ENCODE measurements at regions not wholly inside any gene's neighbourhood (a gene's known extent, or its start where the extent isn't known, plus 50 kb on each side); places are given as distances from the start of the nearest gene placed in this dataset.

DNA sequence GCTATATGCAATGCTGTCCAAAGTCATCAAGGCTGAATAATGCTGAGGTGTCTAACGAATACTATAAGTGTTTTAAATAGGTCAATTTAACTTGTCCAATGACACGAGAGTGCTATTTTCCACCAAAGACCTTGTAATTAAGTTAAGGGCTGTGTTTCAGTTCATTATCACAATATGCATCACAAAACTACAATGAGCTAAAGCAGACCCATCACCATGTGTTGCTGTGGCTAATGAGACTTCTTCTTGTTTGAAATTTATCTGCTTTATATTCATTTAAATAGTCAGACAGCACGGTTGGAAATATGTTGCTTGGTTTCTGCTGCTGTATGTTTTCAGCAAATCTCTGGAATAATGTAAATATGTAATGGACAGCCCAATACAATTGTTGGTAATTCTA, 292.5 kb upstream of the VSTM2A start:
- TF ChIP-seq, protein P1, sequence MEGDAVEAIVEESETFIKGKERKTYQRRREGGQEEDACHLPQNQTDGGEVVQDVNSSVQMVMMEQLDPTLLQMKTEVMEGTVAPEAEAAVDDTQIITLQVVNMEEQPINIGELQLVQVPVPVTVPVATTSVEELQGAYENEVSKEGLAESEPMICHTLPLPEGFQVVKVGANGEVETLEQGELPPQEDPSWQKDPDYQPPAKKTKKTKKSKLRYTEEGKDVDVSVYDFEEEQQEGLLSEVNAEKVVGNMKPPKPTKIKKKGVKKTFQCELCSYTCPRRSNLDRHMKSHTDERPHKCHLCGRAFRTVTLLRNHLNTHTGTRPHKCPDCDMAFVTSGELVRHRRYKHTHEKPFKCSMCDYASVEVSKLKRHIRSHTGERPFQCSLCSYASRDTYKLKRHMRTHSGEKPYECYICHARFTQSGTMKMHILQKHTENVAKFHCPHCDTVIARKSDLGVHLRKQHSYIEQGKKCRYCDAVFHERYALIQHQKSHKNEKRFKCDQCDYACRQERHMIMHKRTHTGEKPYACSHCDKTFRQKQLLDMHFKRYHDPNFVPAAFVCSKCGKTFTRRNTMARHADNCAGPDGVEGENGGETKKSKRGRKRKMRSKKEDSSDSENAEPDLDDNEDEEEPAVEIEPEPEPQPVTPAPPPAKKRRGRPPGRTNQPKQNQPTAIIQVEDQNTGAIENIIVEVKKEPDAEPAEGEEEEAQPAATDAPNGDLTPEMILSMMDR (IDR thresholded peaks at IDR 0.05): no peak
- TF ChIP-seq POLR2AphosphoS5 (IDR thresholded peaks at IDR 0.05) (no peak), EP300 (IDR thresholded peaks at IDR 0.05) (no peak), POLR2A (IDR thresholded peaks at IDR 0.05) (no peak)
- Histone ChIP-seq H3K4me3 (no peak overlapping the region), H3K9me3 (no peaks in the 10 kb centered on the region), H3K4me1 (no peaks in the 10 kb centered on the region), H3K27me3 (no peaks in the 10 kb centered on the region), H3K36me3 (no peaks in the 10 kb centered on the region), H3K27ac (no peak overlapping the region)
- peak in 1 of 2 donors; percentile 4 for DNase-seq
- 60 to 83% (median 76%) methylated on average over 3 of the region's 3 CpGs for WGBS, 5 donors
- intact Hi-C loops (cut with DNase I; ENCODE audit: low total_unique reads): loop anchor here (10.0 kb wide), 1 partner anchor 85 kb away; no protein-coding TSS in a partner anchor

DNA sequence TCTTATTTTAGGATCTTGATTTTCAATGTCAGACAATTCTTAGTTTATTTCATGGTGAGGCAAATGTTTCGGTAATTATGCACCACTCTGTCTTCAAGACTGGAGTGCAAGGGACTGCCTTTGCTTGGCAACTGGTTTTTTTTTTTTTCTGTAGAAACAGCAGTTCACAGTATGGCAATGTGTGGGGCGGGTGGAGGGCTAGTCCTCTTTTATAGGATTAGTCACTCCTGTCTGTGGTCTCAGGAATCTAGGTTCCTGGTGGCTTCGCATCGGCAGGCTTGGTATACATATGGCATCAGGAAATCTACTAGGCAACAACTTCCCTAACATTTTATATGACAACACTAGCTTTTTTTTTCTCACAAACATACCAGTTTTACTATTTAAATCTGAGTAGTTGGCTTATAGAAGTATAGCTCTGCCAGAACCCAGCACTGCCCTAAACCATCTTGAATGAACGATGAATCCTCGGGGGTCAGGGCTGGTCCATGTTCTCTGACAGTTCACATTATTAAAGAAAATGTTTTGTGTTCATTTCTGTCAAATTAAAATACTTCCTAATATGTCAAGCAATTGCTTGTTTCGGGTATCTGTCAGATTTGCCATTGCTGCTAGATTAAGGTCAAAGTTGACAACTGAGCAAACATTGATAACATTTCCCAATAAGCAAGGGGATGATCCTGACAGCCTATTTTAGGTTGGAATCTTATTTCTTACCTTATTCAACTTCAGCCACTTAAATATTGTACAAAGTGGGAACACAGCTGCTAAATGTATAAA, 289.7 kb upstream of the VSTM2A start:
- no peaks in the 10 kb centered on the region for H3K9me3 ChIP-seq
- H3K4me1 ChIP-seq: no peaks in the 10 kb centered on the region
- no peaks in the 10 kb centered on the region for H3K36me3 ChIP-seq
- no peak overlapping the region for H3K4me3 ChIP-seq
- no peak for DNase-seq
- WGBS, 5 donors: 64 to 73% (median 69%) methylated on average over 7 of the region's 7 CpGs
- no peak overlapping the region for H3K27ac ChIP-seq
- intact Hi-C loops (cut with DNase I; ENCODE audit: low total_unique reads): no loop called here
- TF ChIP-seq POLR2AphosphoS5 (IDR thresholded peaks at IDR 0.05): no peak
- TF ChIP-seq, protein P1 (IDR thresholded peaks at IDR 0.05): no peak
- TF ChIP-seq EP300 (IDR thresholded peaks at IDR 0.05): no peak
- TF ChIP-seq POLR2A (IDR thresholded peaks at IDR 0.05): no peak
- H3K27me3 ChIP-seq: no peaks in the 10 kb centered on the region

- DNase-seq: no peak
- H3K4me3 ChIP-seq: no peak overlapping the region
- intact Hi-C loops (cut with DNase I; ENCODE audit: low total_unique reads): no loop called here
- H3K27me3 ChIP-seq: no peaks in the 10 kb centered on the region
- TF ChIP-seq POLR2AphosphoS5 (IDR thresholded peaks at IDR 0.05) (no peak), EP300 (IDR thresholded peaks at IDR 0.05) (no peak), POLR2A (IDR thresholded peaks at IDR 0.05) (no peak)
- TF ChIP-seq, protein P1 (IDR thresholded peaks at IDR 0.05): no peak
- no peaks in the 10 kb centered on the region for H3K4me1 ChIP-seq
- H3K36me3 ChIP-seq: no peaks in the 10 kb centered on the region
- H3K9me3 ChIP-seq: no peaks in the 10 kb centered on the region
- H3K27ac ChIP-seq: no peak overlapping the region
- WGBS, 5 donors: 37 to 56% (median 52%) methylated on average over 5 of the region's 5 CpGs
Measured at GRCh38 chr7:54253036-54253373, 289.2 kb upstream of the VSTM2A start.

GRCh38 chr7:54255242-54255641, 286.9 kb upstream of the VSTM2A start:
- Histone ChIP-seq H3K36me3 (no peaks in the 10 kb centered on the region), H3K27ac (no peak overlapping the region), H3K4me3 (no peak overlapping the region), H3K27me3 (no peaks in the 10 kb centered on the region), H3K9me3 (peaks cover 0 to 11% (median 0%) of the 10 kb centered on the region in 4 donors), H3K4me1 (no peaks in the 10 kb centered on the region)
- 42 to 70% (median 60%) methylated on average over 1 of the region's 1 CpG for WGBS, 5 donors
- no peak for TF ChIP-seq POLR2AphosphoS5 (IDR thresholded peaks at IDR 0.05)
- no peak for TF ChIP-seq EP300 (IDR thresholded peaks at IDR 0.05)
- TF ChIP-seq, protein P1 (IDR thresholded peaks at IDR 0.05): no peak
- no peak for TF ChIP-seq POLR2A (IDR thresholded peaks at IDR 0.05)
- intact Hi-C loops (cut with DNase I; ENCODE audit: low total_unique reads): no loop called here
- DNase-seq: no peak
